CD14-positive monocyte (primary cell): ENCODE measurements at regions not wholly inside any gene's neighbourhood (a gene's known extent, or its start where the extent isn't known, plus 50 kb on each side); places are given as distances from the start of the nearest gene placed in this dataset.

Source experiments
- DNase-seq, 3 donors: peaks; one replicate each; pipeline ENCODE4 v3.0.0-alpha.2; 2011 to 2022
- H2AFZ ChIP-seq: 2 replicates; pipeline ENCODE4 v1.6.0; 2012; ENCODE audit warnings: mild to moderate bottlenecking, low read depth, low read length, inconsistent platforms; ENCODE audit not compliant: insufficient read depth, poor library complexity, severe bottlenecking
- H3K27ac ChIP-seq, 2 donors: 1 replicate in 1 of 2; 2 replicates in 1 of 2; pipeline ENCODE4 v1.5.1; 2012 to 2013; ENCODE audit warnings: low read length in 2 of 2, control low read depth in 1 of 2, inconsistent platforms in 1 of 2, low read depth in 1 of 2, mild to moderate bottlenecking in 1 of 2
- H3K27me3 ChIP-seq, 2 donors: one replicate each; pipeline versions ENCODE4 v1.6.0 to v1.6.1; 2011 to 2013; ENCODE audit warnings: low read length in 2 of 2; ENCODE audit not compliant: control insufficient read depth in 2 of 2, insufficient read depth in 2 of 2
- H3K36me3 ChIP-seq, 2 donors: replicated peaks in 1 of 2; 1 replicate in 1 of 2; 2 replicates in 1 of 2; pipeline versions ENCODE4 v1.5.1 to v1.6.1; 2012 to 2013; ENCODE audit warnings: low read length in 2 of 2, control low read depth in 1 of 2, inconsistent platforms in 1 of 2, mild to moderate bottlenecking in 1 of 2; ENCODE audit not compliant: insufficient read depth in 2 of 2, control insufficient read depth in 1 of 2
- H3K4me1 ChIP-seq, 2 donors: 1 replicate in 1 of 2; 2 replicates in 1 of 2; pipeline versions ENCODE4 v1.5.1 to v1.6.1; 2012 to 2013; ENCODE audit warnings: low read length in 2 of 2, control low read depth in 1 of 2, inconsistent platforms in 1 of 2, mild to moderate bottlenecking in 1 of 2, moderate library complexity in 1 of 2; ENCODE audit not compliant: insufficient read depth in 2 of 2, control insufficient read depth in 1 of 2
- H3K4me2 ChIP-seq: replicated peaks from 2 replicates; pipeline ENCODE3; 2012; ENCODE audit warnings: low read length, moderate library complexity, mild to moderate bottlenecking; ENCODE audit not compliant: poor library complexity, severe bottlenecking; ENCODE audit errors: extremely low read depth
- H3K4me3 ChIP-seq, 3 experiments: fragments of 200-600 bp in 1 of 3; sonication (generic) in 1 of 3; replicated peaks in 1 of 3; 1 replicate in 2 of 3; 2 replicates in 1 of 3; pipeline ENCODE4 v1.5.1; 2011 to 2013; ENCODE audit warnings: low read length in 3 of 3, mild to moderate bottlenecking in 3 of 3, control low read depth in 2 of 3, low read depth in 2 of 3, inconsistent platforms in 1 of 3, moderate library complexity in 1 of 3
- H3K79me2 ChIP-seq: 2 replicates; pipeline ENCODE4 v1.6.0; 2012; ENCODE audit warnings: mild to moderate bottlenecking, control low read depth, inconsistent platforms, low read length, moderate library complexity; ENCODE audit not compliant: insufficient read depth
- H3K9ac ChIP-seq: 2 replicates; pipeline ENCODE4 v1.6.0; 2017; ENCODE audit warnings: low read length, mild to moderate bottlenecking; ENCODE audit not compliant: insufficient read depth, poor library complexity, severe bottlenecking
- H3K9me3 ChIP-seq, 2 donors: replicated peaks in 1 of 2; 1 replicate in 1 of 2; 2 replicates in 1 of 2; pipeline versions ENCODE4 v1.5.1 to v1.6.1; 2012 to 2013; ENCODE audit warnings: low read length in 2 of 2, control low read depth in 1 of 2; ENCODE audit not compliant: control insufficient read depth in 1 of 2, insufficient read depth in 1 of 2
- H4K20me1 ChIP-seq: 2 replicates; pipeline ENCODE4 v1.6.0; 2012; ENCODE audit warnings: mild to moderate bottlenecking, low read length, control low read depth, moderate library complexity; ENCODE audit not compliant: insufficient read depth
- H3K27ac Mint-ChIP-seq, 7 donors: one replicate each; pipeline ENCODE4 v1.8.0; 2020; ENCODE audit warnings: mild to moderate bottlenecking in 7 of 7, mixed read lengths in 7 of 7, moderate library complexity in 6 of 7, inconsistent platforms in 2 of 7
- H3K27me3 Mint-ChIP-seq, 3 donors: one replicate each; pipeline ENCODE4 v1.8.0; 2021 to 2022; ENCODE audit warnings: low read depth in 3 of 3, mild to moderate bottlenecking in 3 of 3, mixed read lengths in 3 of 3, moderate library complexity in 3 of 3, inconsistent platforms in 1 of 3
- H3K36me3 Mint-ChIP-seq, 2 donors: one replicate each; pipeline ENCODE4 v1.8.0; 2020; ENCODE audit warnings: mixed read lengths in 2 of 2, inconsistent platforms in 1 of 2, mild to moderate bottlenecking in 1 of 2
- H3K4me1 Mint-ChIP-seq: one replicate; pipeline ENCODE4 v1.8.0; 2020; ENCODE audit warnings: mild to moderate bottlenecking, mixed read lengths
- H3K4me3 Mint-ChIP-seq, 2 donors: one replicate each; pipeline ENCODE4 v1.8.0; 2020; ENCODE audit warnings: mild to moderate bottlenecking in 2 of 2, mixed read lengths in 2 of 2, moderate library complexity in 1 of 2
- H3K9me3 Mint-ChIP-seq, 7 donors: one replicate each; pipeline ENCODE4 v1.8.0; 2020 to 2022; ENCODE audit warnings: mixed read lengths in 7 of 7, mild to moderate bottlenecking in 6 of 7, moderate library complexity in 6 of 7, inconsistent platforms in 2 of 7
- WGBS: methylation state at CpG from one replicate; pipeline ENCODE4 v1.1.5; 2013; ENCODE audit warnings: missing lambda C conversion rate; ENCODE audit not compliant: insufficient coverage; 5-methylcytosine and 5-hydroxymethylcytosine counted together
- intact Hi-C, 2 donors: fragments of 100-400 bp; cut with micrococcal nuclease; formaldehyde crosslinking; loops; one replicate each; pipeline versions ENCODE4 v1.15.0 to v1.15.1; 2023
- TF ChIP-seq, protein P1 (sequence below): fragments of 200-600 bp; IDR thresholded peaks from one replicate; pipeline ENCODE4 v1.8.0; 2022; ENCODE audit warnings: antibody characterized with exemption, mild to moderate bottlenecking

- H3K79me2 ChIP-seq, result no peaks in the 10 kb centered on the region
- WGBS, result 100% methylated on average over 5 of the region's 14 CpGs
- H2AFZ ChIP-seq, result no peak overlapping the region
- H3K4me1 Mint-ChIP-seq, result no peaks in the 10 kb centered on the region
- H3K27ac ChIP-seq, result no peak overlapping the region
- H3K27ac Mint-ChIP-seq, result no peak overlapping the region
- no peaks in the 10 kb centered on the region for H3K4me1 ChIP-seq
- H4K20me1 ChIP-seq, result no peaks in the 10 kb centered on the region
- no peaks in the 10 kb centered on the region for H3K36me3 ChIP-seq
- H3K36me3 Mint-ChIP-seq, result no peaks in the 10 kb centered on the region
- no peaks in the 10 kb centered on the region for H3K27me3 ChIP-seq
- no peak for DNase-seq
- H3K9ac ChIP-seq, result no peak overlapping the region
- H3K4me3 Mint-ChIP-seq, result no peak overlapping the region
- H3K9me3 ChIP-seq, result no peaks in the 10 kb centered on the region
- H3K9me3 Mint-ChIP-seq, result peaks cover 0 to 2% (median 0%) of the 10 kb centered on the region in 7 donors
- H3K4me2 ChIP-seq, result no peak overlapping the region
- intact Hi-C loops, result no loop called here
- peaks cover 0 to 2% (median 0%) of the 10 kb centered on the region in 3 donors for H3K27me3 Mint-ChIP-seq
- TF ChIP-seq, protein P1, sequence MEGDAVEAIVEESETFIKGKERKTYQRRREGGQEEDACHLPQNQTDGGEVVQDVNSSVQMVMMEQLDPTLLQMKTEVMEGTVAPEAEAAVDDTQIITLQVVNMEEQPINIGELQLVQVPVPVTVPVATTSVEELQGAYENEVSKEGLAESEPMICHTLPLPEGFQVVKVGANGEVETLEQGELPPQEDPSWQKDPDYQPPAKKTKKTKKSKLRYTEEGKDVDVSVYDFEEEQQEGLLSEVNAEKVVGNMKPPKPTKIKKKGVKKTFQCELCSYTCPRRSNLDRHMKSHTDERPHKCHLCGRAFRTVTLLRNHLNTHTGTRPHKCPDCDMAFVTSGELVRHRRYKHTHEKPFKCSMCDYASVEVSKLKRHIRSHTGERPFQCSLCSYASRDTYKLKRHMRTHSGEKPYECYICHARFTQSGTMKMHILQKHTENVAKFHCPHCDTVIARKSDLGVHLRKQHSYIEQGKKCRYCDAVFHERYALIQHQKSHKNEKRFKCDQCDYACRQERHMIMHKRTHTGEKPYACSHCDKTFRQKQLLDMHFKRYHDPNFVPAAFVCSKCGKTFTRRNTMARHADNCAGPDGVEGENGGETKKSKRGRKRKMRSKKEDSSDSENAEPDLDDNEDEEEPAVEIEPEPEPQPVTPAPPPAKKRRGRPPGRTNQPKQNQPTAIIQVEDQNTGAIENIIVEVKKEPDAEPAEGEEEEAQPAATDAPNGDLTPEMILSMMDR, result no peak
- H3K4me3 ChIP-seq, result no peak overlapping the region
Observed at GRCh38 chr10:111139567-111139966, 62.7 kb downstream of the ADRA2A start.

GRCh38 chr10:111142092-111142768, 65.4 kb downstream of the ADRA2A start:
- peaks cover 0 to 3% (median 2%) of the 10 kb centered on the region in 3 donors for H3K27me3 Mint-ChIP-seq

More at GRCh38 chr10:111142092-111142768, 65.4 kb downstream of the ADRA2A start:
- H3K9ac ChIP-seq, result no peak overlapping the region
- no peak overlapping the region for H2AFZ ChIP-seq
- no peaks in the 10 kb centered on the region for H3K36me3 ChIP-seq
- no peaks in the 10 kb centered on the region for H3K36me3 Mint-ChIP-seq
- H3K27ac Mint-ChIP-seq, result no peak overlapping the region
- H3K27ac ChIP-seq, result no peak overlapping the region
- no peaks in the 10 kb centered on the region for H4K20me1 ChIP-seq
- H3K4me3 ChIP-seq, result no peak overlapping the region
- no peaks in the 10 kb centered on the region for H3K27me3 ChIP-seq
- 93% methylated on average over 3 of the region's 9 CpGs for whole genome bisulfite sequencing
- no peak overlapping the region for H3K4me2 ChIP-seq
- no peak overlapping the region for H3K4me3 Mint-ChIP-seq
- no peaks in the 10 kb centered on the region for H3K9me3 ChIP-seq
- DNase-seq, result no peak
- peaks cover 0 to 2% (median 0%) of the 10 kb centered on the region in 7 donors for H3K9me3 Mint-ChIP-seq
- no peaks in the 10 kb centered on the region for H3K4me1 Mint-ChIP-seq
- TF ChIP-seq, protein P1, result no peak
- no peaks in the 10 kb centered on the region for H3K4me1 ChIP-seq
- no peaks in the 10 kb centered on the region for H3K79me2 ChIP-seq
- intact Hi-C loops, result no loop called here
